ENCODE measurements at regions not wholly inside any gene's neighbourhood (a gene's known extent, or its start where the extent isn't known, plus 50 kb on each side); places are given as distances from the start of the nearest gene placed in this dataset.

- Histone ChIP-seq H3K4me1 (ENCODE audit: control insufficient read depth, insufficient read depth, low read length) (no peaks in the 10 kb centered on the region), H3K9me3 (ENCODE audit: control insufficient read depth, insufficient read depth, low read depth, low read length) (peaks cover 5% of the 10 kb centered on the region; the same call in 1 of the 2 replicates), H3K27ac (ENCODE audit: low read length) (no peak overlapping the region), H3K27me3 (ENCODE audit: control insufficient read depth, insufficient read depth, low read length) (no peaks in the 10 kb centered on the region), H3K36me3 (ENCODE audit: control insufficient read depth, insufficient read depth, low read length) (no peaks in the 10 kb centered on the region), H3K4me3 (ENCODE audit: low read depth in 2 of 2, low read length in 2 of 2) (no peak overlapping the region)
- ChIA-PET POLR2A (no interaction called here), CTCF (no interaction called here)
- no TSS peak for BruUV-seq (replicated peaks)
- ATAC-seq (no peak), DNase-seq (ENCODE audit: low read depth, low spot score) (no peak)
- in situ Hi-C loops (cut with HindIII; ENCODE audit: low pct_unique_long_range_greater_than_20kb, low sequenced_read_pairs), result no loop called here
- no peak for TF ChIP-seq CTCF (IDR thresholded peaks at IDR 0.05)
- TF ChIP-seq REST (IDR thresholded peaks at IDR 0.05; ENCODE audit: insufficient read depth in 1 of 2, low read depth in 2 of 2, low read length in 1 of 2), result no peak
- no peak for TF ChIP-seq SIN3A (IDR thresholded peaks at IDR 0.05; ENCODE audit: borderline replicate concordance, insufficient read depth, low read depth, low read length)
- no peak for TF ChIP-seq POLR2AphosphoS5 (IDR thresholded peaks at IDR 0.05; ENCODE audit: low read depth, low read length)
- no peak for TF ChIP-seq TCF7L2 (IDR thresholded peaks at IDR 0.05; ENCODE audit: low read depth, low read length)
- intact Hi-C loops (cut with micrococcal nuclease; ENCODE audit: unreplicated experiment), result no loop called here
Measured at GRCh38 chr11:134901542-134901941, 489.5 kb upstream of the B3GAT1 start.

- intact Hi-C loops (cut with micrococcal nuclease; ENCODE audit: unreplicated experiment) (no loop called here), in situ Hi-C loops (cut with HindIII; ENCODE audit: low pct_unique_long_range_greater_than_20kb, low sequenced_read_pairs) (no loop called here)
- H3K9me3 ChIP-seq (ENCODE audit: control insufficient read depth, insufficient read depth, low read depth, low read length), result peaks cover 2% of the 10 kb centered on the region; the same call in 1 of the 2 replicates
- ATAC-seq (no peak), DNase-seq (ENCODE audit: low read depth, low spot score) (no peak)
- no peaks in the 10 kb centered on the region for H3K36me3 ChIP-seq (ENCODE audit: control insufficient read depth, insufficient read depth, low read length)
- no peaks in the 10 kb centered on the region for H3K27me3 ChIP-seq (ENCODE audit: control insufficient read depth, insufficient read depth, low read length)
- no peaks in the 10 kb centered on the region for H3K4me1 ChIP-seq (ENCODE audit: control insufficient read depth, insufficient read depth, low read length)
- no peak overlapping the region for H3K27ac ChIP-seq (ENCODE audit: low read length)
- no peak overlapping the region for H3K4me3 ChIP-seq (ENCODE audit: low read depth in 2 of 2, low read length in 2 of 2)
- POLR2A ChIA-PET, result no interaction called here
- no TSS peak for BruUV-seq (replicated peaks)
- TF ChIP-seq CTCF (IDR thresholded peaks at IDR 0.05) (no peak), TCF7L2 (IDR thresholded peaks at IDR 0.05; ENCODE audit: low read depth, low read length) (no peak), POLR2AphosphoS5 (IDR thresholded peaks at IDR 0.05; ENCODE audit: low read depth, low read length) (no peak), SIN3A (IDR thresholded peaks at IDR 0.05; ENCODE audit: borderline replicate concordance, insufficient read depth, low read depth, low read length) (no peak), REST (IDR thresholded peaks at IDR 0.05; ENCODE audit: insufficient read depth in 1 of 2, low read depth in 2 of 2, low read length in 1 of 2) (no peak)
- CTCF ChIA-PET, result no interaction called here
Measured at GRCh38 chr11:134893810-134894685, 482.0 kb upstream of the B3GAT1 start.

Data from Panc1 (cell line).